SH-SY5Y (cell line): ENCODE measurements at regions not wholly inside any gene's neighbourhood (a gene's known extent, or its start where the extent isn't known, plus 50 kb on each side); places are given as distances from the start of the nearest gene placed in this dataset.

Experiments
- GATA2 ChIP-seq: IDR thresholded peaks from 2 replicates; pipeline ENCODE4 v1.6.1; 2011; ENCODE audit warnings: mild to moderate bottlenecking, low read depth, low read length
- GATA3 ChIP-seq: IDR thresholded peaks from 2 replicates; pipeline ENCODE4 v1.6.1; 2011; ENCODE audit warnings: low read depth, mild to moderate bottlenecking, low read length, moderate library complexity

GRCh38 chr3:22296601-22297000 lies 545.6 kb upstream of the ZNF385D start:
- TF ChIP-seq GATA2 (no peak), GATA3 (no peak)

- TF ChIP-seq GATA3 (no peak), GATA2 (no peak)
Measured at GRCh38 chr3:22297436-22297835, 546.4 kb upstream of the ZNF385D start.

GRCh38 chr3:22306454-22306853 lies 555.4 kb upstream of the ZNF385D start:
- TF ChIP-seq GATA3 (no peak), GATA2 (no peak)

GRCh38 chr3:22308871-22309270 lies 557.9 kb upstream of the ZNF385D start:
- TF ChIP-seq GATA2 (no peak), GATA3 (no peak)

GRCh38 chr3:22315925-22316324 lies 564.9 kb upstream of the ZNF385D start:
- TF ChIP-seq GATA2 (no peak), GATA3 (no peak)

- TF ChIP-seq GATA3 (no peak), GATA2 (no peak)
Measured at GRCh38 chr3:22318325-22318724, 567.3 kb upstream of the ZNF385D start.

- TF ChIP-seq GATA2: no peak
- TF ChIP-seq GATA3: no peak
Measured at GRCh38 chr3:22319446-22319845, 568.4 kb upstream of the ZNF385D start.

GRCh38 chr3:22322861-22323260 lies 571.9 kb upstream of the ZNF385D start:
- no peak for TF ChIP-seq GATA3
- no peak for TF ChIP-seq GATA2

GRCh38 chr3:22326305-22326704 lies 575.3 kb upstream of the ZNF385D start:
- TF ChIP-seq GATA3 (no peak), GATA2 (no peak)

- no peak for TF ChIP-seq GATA3
- no peak for TF ChIP-seq GATA2
Measured at GRCh38 chr3:22334996-22335395, 584.0 kb upstream of the ZNF385D start.

GRCh38 chr3:22349215-22349851 lies 598.3 kb upstream of the ZNF385D start:
- TF ChIP-seq GATA2 (no peak), GATA3 (no peak)

- TF ChIP-seq GATA3 (no peak), GATA2 (no peak)
Measured at GRCh38 chr3:22351806-22352205, 600.8 kb upstream of the ZNF385D start.

- no peak for TF ChIP-seq GATA3
- TF ChIP-seq GATA2: no peak
Measured at GRCh38 chr3:22353126-22353525, 602.1 kb upstream of the ZNF385D start.

- no peak for TF ChIP-seq GATA3
Measured at GRCh38 chr3:22358334-22358733, 607.3 kb upstream of the ZNF385D start.

- no peak for TF ChIP-seq GATA2
- no peak for TF ChIP-seq GATA3
Measured at GRCh38 chr3:22360164-22360563, 609.2 kb upstream of the ZNF385D start.

GRCh38 chr3:22360970-22361369 lies 610.0 kb upstream of the ZNF385D start:
- TF ChIP-seq GATA3: no peak
- no peak for TF ChIP-seq GATA2
